ENCODE measurements at regions not wholly inside any gene's neighbourhood (a gene's known extent, or its start where the extent isn't known, plus 50 kb on each side); places are given as distances from the start of the nearest gene placed in this dataset.

DNA sequence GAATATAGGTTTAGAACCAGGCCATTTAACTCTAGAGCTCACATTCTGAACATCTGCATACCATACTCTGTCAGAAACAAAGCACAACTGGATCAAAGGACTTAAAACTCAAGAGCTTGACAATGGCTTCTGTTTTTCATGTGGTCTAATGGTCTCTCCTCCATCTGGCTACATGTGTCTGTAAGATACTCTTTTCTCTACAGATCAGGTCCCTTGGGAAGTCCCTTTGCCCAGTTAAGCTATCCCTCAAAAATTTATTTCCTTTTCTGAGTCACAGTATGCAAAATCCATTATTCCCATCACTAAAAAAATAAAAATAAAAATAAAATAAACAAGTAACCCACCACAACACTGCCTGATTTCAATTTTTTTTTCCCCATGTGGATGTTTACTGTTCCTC is 357.0 kb upstream of the PRMT6 start:
- Histone ChIP-seq H2BK120ac (ENCODE audit: low read depth, low read length, poor library complexity, severe bottlenecking) (no peak overlapping the region), H3K79me2 (ENCODE audit: insufficient read depth, low read length) (no peaks in the 10 kb centered on the region), H3K79me1 (ENCODE audit: insufficient read depth, low read depth, low read length, poor library complexity, severe bottlenecking) (no peaks in the 10 kb centered on the region), H3K18ac (ENCODE audit: insufficient read length, low read depth, low read length) (no peak overlapping the region), H3K4ac (ENCODE audit: low read depth, low read length) (no peak overlapping the region), H3K27me3 (ENCODE audit: insufficient read depth, low read length) (no peaks in the 10 kb centered on the region), H2AFZ (ENCODE audit: low read length) (no peak overlapping the region), H2BK5ac (ENCODE audit: insufficient read length, low read length) (no peak overlapping the region), H2BK15ac (ENCODE audit: low read depth, low read length) (no peak overlapping the region), H2BK12ac (ENCODE audit: insufficient read length, low read depth, low read length) (no peak overlapping the region), H3K23ac (ENCODE audit: insufficient read length, low read depth, low read length) (no peak overlapping the region), H3K56ac (ENCODE audit: insufficient read length, low read depth, low read length) (no peak overlapping the region), H3K23me2 (ENCODE audit: insufficient read length, low read depth, low read length, poor library complexity, severe bottlenecking) (no peaks in the 10 kb centered on the region), H3K9ac (ENCODE audit: extremely low read depth, insufficient read length, low read length) (no peak overlapping the region), H2AK5ac (ENCODE audit: insufficient read length, low read length) (no peak overlapping the region), H3K9me3 (ENCODE audit: control insufficient read depth, low read depth, low read length) (no peaks in the 10 kb centered on the region), H3T11ph (ENCODE audit: low read length) (no peak overlapping the region), H4K5ac (ENCODE audit: insufficient read length, low read depth, low read length) (no peak overlapping the region), H3K14ac (ENCODE audit: insufficient read depth, low read length) (no peak overlapping the region), H4K8ac (replicated peaks; ENCODE audit: insufficient read length, low read depth, low read length) (no peak overlapping the region), H3K4me1 (ENCODE audit: insufficient read depth, low read length) (no peaks in the 10 kb centered on the region), H3K4me2 (ENCODE audit: insufficient read depth, insufficient read length, low read length) (no peak overlapping the region), H3K27ac (ENCODE audit: insufficient read length, low read depth, low read length) (no peak overlapping the region), H2BK20ac (ENCODE audit: low read depth, low read length, poor library complexity, severe bottlenecking) (no peak overlapping the region), H4K20me1 (ENCODE audit: control insufficient read depth, insufficient read depth, insufficient read length) (no peaks in the 10 kb centered on the region), H4K91ac (ENCODE audit: insufficient read length, low read depth, low read length) (no peak overlapping the region)
- Mint-ChIP-seq H3K36me3 (ENCODE audit: insufficient read depth in 1 of 3, low read depth in 3 of 3) (peaks cover 0 to 8% (median 1%) of the 10 kb centered on the region in 3 experiments; a peak in 3 of 7 replicates), H3K4me3 (no peak overlapping the region), H3K9me3 (peaks cover 3% of the 10 kb centered on the region in 2 experiments; a peak in 4 of 5 replicates), H3K27me3 (ENCODE audit: low read depth) (no peaks in the 10 kb centered on the region), H3K27ac (no peak overlapping the region), H3K4me1 (no peaks in the 10 kb centered on the region)
- TF ChIP-seq CTCF (conservative IDR thresholded peaks at IDR 0.05) = no peak
- no peak for DNase-seq

Measured in H9 (cell line).